ENCODE measurements at regions not wholly inside any gene's neighbourhood (a gene's known extent, or its start where the extent isn't known, plus 50 kb on each side); places are given as distances from the start of the nearest gene placed in this dataset.

GRCh38 chr4:114191496-114191895, 212.0 kb upstream of the ARSJ start:
- Histone ChIP-seq H4K8ac (ENCODE audit: extremely low read depth, insufficient read depth, low read length) (no peak overlapping the region), H2BK5ac (ENCODE audit: low read depth, low read length) (no peak overlapping the region), H3K27ac (ENCODE audit: low read depth, low read length) (no peak overlapping the region), H3K23ac (ENCODE audit: insufficient read length) (no peak overlapping the region), H4K20me1 (replicated peaks in 1 of 2; ENCODE audit: control insufficient read depth in 1 of 2, insufficient read depth in 2 of 2, low read length in 2 of 2) (no peaks in the 10 kb centered on the region), H3K36me3 (ENCODE audit: control insufficient read depth in 2 of 4, insufficient read depth in 4 of 4, low read length in 3 of 4) (no peaks in the 10 kb centered on the region), H3K18ac (ENCODE audit: extremely low read depth, low read length) (no peak overlapping the region), H3K9ac (replicated peaks in 1 of 4; ENCODE audit: extremely low read depth in 1 of 4, low read depth in 3 of 4, low read length in 3 of 4) (no peak overlapping the region), H4K91ac (replicated peaks; ENCODE audit: insufficient read length, low read length) (no peak overlapping the region), H2BK120ac (replicated peaks; ENCODE audit: low read depth, low read length) (no peak overlapping the region), H4K5ac (ENCODE audit: insufficient read length, low read depth, low read length) (no peak overlapping the region), H3K14ac (ENCODE audit: insufficient read length) (no peak overlapping the region), H3K79me1 (ENCODE audit: low read depth, low read length) (no peaks in the 10 kb centered on the region), H3K56ac (replicated peaks; ENCODE audit: insufficient read length, low read depth, low read length) (no peak overlapping the region), H3K4me1 (replicated peaks in 1 of 4; ENCODE audit: control insufficient read depth in 3 of 4, insufficient read depth in 4 of 4, low read length in 3 of 4) (no peaks in the 10 kb centered on the region), H3K79me2 (ENCODE audit: control insufficient read depth in 1 of 2, insufficient read depth in 2 of 2, low read length in 2 of 2) (no peaks in the 10 kb centered on the region), H3K4me2 (ENCODE audit: insufficient read depth in 1 of 2, low read depth in 2 of 2, low read length in 2 of 2) (no peak overlapping the region), H2BK15ac (ENCODE audit: low read length) (no peak overlapping the region), H3K27me3 (replicated peaks in 1 of 4; ENCODE audit: control insufficient read depth in 3 of 4, extremely low read depth in 1 of 4, insufficient read depth in 3 of 4, low read length in 3 of 4) (peaks cover 0 to 1% (median 0%) of the 10 kb centered on the region in 4 experiments; a peak in 1 of 7 replicates), H2BK20ac (ENCODE audit: low read length) (no peak overlapping the region), H3K4me3 (ENCODE audit: extremely low read depth in 1 of 4, insufficient read depth in 2 of 4, low read depth in 3 of 4, low read length in 4 of 4) (no peak overlapping the region), H2BK12ac (ENCODE audit: low read depth, low read length) (no peak overlapping the region), H2AK5ac (ENCODE audit: low read depth, low read length) (no peak overlapping the region), H3K4ac (replicated peaks; ENCODE audit: insufficient read length, low read depth, low read length) (no peak overlapping the region), H3K23me2 (ENCODE audit: low read depth, low read length) (no peaks in the 10 kb centered on the region), H2AFZ (ENCODE audit: low read length) (no peak overlapping the region), H3K9me3 (ENCODE audit: insufficient read depth in 2 of 2, low read depth in 1 of 2, low read length in 1 of 2) (no peaks in the 10 kb centered on the region)
- DNase-seq (ENCODE audit: low read depth in 1 of 2, low spot score in 2 of 2) (no peak), FAIRE-seq (no peak)
- CTCF ChIA-PET (ENCODE audit: partially characterized antibody), result interaction anchor here (0.6 kb wide), 1 partner anchor 17 kb away, joined by 3 read pairs; no protein-coding TSS in a partner anchor
- 100% methylated on average over 1 of the region's 1 CpG; no CpG with 5 or more reads in 1 of the 2 experiments for WGBS, 2 experiments (ENCODE audit: extremely low coverage in 1 of 2, insufficient coverage in 1 of 2, insufficient read length in 1 of 2, insufficient replicate concordance in 2 of 2, low coverage in 1 of 2, low lambda C conversion rate in 2 of 2, missing lambda C conversion rate in 1 of 2)
- POLR2A ChIA-PET (ENCODE audit: partially characterized antibody), result no interaction called here
- no peak for TF ChIP-seq SUZ12 (IDR thresholded peaks at IDR 0.05; ENCODE audit: low read length)
- TF ChIP-seq TEAD4 (IDR thresholded peaks at IDR 0.05; ENCODE audit: low read depth, low read length), result no peak
- TF ChIP-seq POLR2AphosphoS5 (IDR thresholded peaks at IDR 0.05; ENCODE audit: low read depth, low read length), result no peak
- no peak for TF ChIP-seq GABPA (IDR thresholded peaks at IDR 0.05; ENCODE audit: borderline replicate concordance, insufficient read depth, low read length)
- TF ChIP-seq TCF12 (IDR thresholded peaks at IDR 0.05; ENCODE audit: low read depth, low read length), result no peak
- no peak for TF ChIP-seq ATF2 (IDR thresholded peaks at IDR 0.05; ENCODE audit: low read length)
- no peak for TF ChIP-seq SAP30 (IDR thresholded peaks at IDR 0.05; ENCODE audit: insufficient read depth, insufficient replicate concordance, low read length)
- no peak for TF ChIP-seq JUND (IDR thresholded peaks at IDR 0.05; ENCODE audit: low read length)
- no peak for TF ChIP-seq POLR2A (IDR thresholded peaks at IDR 0.05; ENCODE audit: control extremely low read depth in 1 of 2, low read depth in 2 of 2, low read length in 2 of 2)
- no peak for TF ChIP-seq POU5F1 (IDR thresholded peaks at IDR 0.05; ENCODE audit: low read depth, low read length)
- no peak for TF ChIP-seq RNF2 (IDR thresholded peaks at IDR 0.05; ENCODE audit: borderline replicate concordance, low read depth, low read length, missing control alignments, poor library complexity, severe bottlenecking)
- TF ChIP-seq EZH2 (IDR thresholded peaks at IDR 0.05; ENCODE audit: low read depth, low read length, severe bottlenecking), result no peak
- no peak for TF ChIP-seq BACH1 (IDR thresholded peaks at IDR 0.05; ENCODE audit: low read length)
- TF ChIP-seq FOSL1 (IDR thresholded peaks at IDR 0.05; ENCODE audit: insufficient read depth, low read depth, low read length), result no peak

Measured in H1 (cell line).